Activated T-cell treated with anti-CD3 and anti-CD28 coated beads, Interleukin-2, amount 50 U/mL, for 48 hours (primary cell): ENCODE measurements at regions not wholly inside any gene's neighbourhood (a gene's known extent, or its start where the extent isn't known, plus 50 kb on each side); places are given as distances from the start of the nearest gene placed in this dataset.

Experiments
- DNase-seq, 2 experiments: peaks; one replicate each; pipeline ENCODE4 v3.0.0-alpha.2; 2020

GRCh38 chr1:117678246-117678977 is 72.6 kb downstream of the TENT5C start:
- no peak for DNase-seq

- no peak for DNase-seq
Measured at GRCh38 chr1:117679299-117679698, 73.5 kb downstream of the TENT5C start.

- no peak for DNase-seq
Measured at GRCh38 chr1:117679868-117680267, 74.0 kb downstream of the TENT5C start.

- DNase-seq, result no peak
Measured at GRCh38 chr1:117680316-117681002, 74.6 kb downstream of the TENT5C start.

GRCh38 chr1:117681093-117681900 is 75.4 kb downstream of the TENT5C start:
- DNase-seq, result no peak

GRCh38 chr1:117681901-117682250 is 76.0 kb downstream of the TENT5C start:
- DNase-seq, result no peak

- no peak for DNase-seq
Measured at GRCh38 chr1:117682372-117682771, 76.5 kb downstream of the TENT5C start.

- no peak for DNase-seq
Measured at GRCh38 chr1:117683571-117684285, 77.9 kb downstream of the TENT5C start.

- no peak for DNase-seq
Measured at GRCh38 chr1:117685936-117686806, 80.3 kb downstream of the TENT5C start.

GRCh38 chr1:117686907-117687306 is 81.1 kb downstream of the TENT5C start:
- no peak for DNase-seq

- DNase-seq, result no peak
Measured at GRCh38 chr1:117689997-117690625, 84.3 kb downstream of the TENT5C start.

GRCh38 chr1:117691942-117692341 is 86.1 kb downstream of the TENT5C start:
- no peak for DNase-seq

GRCh38 chr1:117694543-117694942 is 88.7 kb downstream of the TENT5C start:
- no peak for DNase-seq

GRCh38 chr1:117695796-117696490 is 90.1 kb downstream of the TENT5C start:
- no peak for DNase-seq

GRCh38 chr1:117696561-117696960 is 90.7 kb downstream of the TENT5C start:
- no peak for DNase-seq

GRCh38 chr1:117697220-117697781 is 91.5 kb downstream of the TENT5C start:
- DNase-seq, result no peak

GRCh38 chr1:117698398-117699160 is 92.7 kb downstream of the TENT5C start:
- no peak for DNase-seq

- DNase-seq, result no peak
Measured at GRCh38 chr1:117699953-117700352, 94.1 kb downstream of the TENT5C start.

- no peak for DNase-seq
Measured at GRCh38 chr1:117702654-117703053, 96.8 kb downstream of the TENT5C start.

GRCh38 chr1:117707371-117707770 is 101.5 kb downstream of the TENT5C start:
- no peak for DNase-seq
